SIG-M5 treated with dmso at 0.1 percent for 504 hours (cell line): ENCODE measurements at regions not wholly inside any gene's neighbourhood (a gene's known extent, or its start where the extent isn't known, plus 50 kb on each side); places are given as distances from the start of the nearest gene placed in this dataset.

Source experiments
- DNase-seq: peaks from one replicate; lab custom pipeline; 2025; ENCODE audit not compliant: unreplicated experiment; lab: John Stamatoyannopoulos, UW

- no peak for DNase-seq
These were observed 54.9 kb downstream of the NKX2-1 start for GRCh38 chr14:36465178-36465577.

DNA sequence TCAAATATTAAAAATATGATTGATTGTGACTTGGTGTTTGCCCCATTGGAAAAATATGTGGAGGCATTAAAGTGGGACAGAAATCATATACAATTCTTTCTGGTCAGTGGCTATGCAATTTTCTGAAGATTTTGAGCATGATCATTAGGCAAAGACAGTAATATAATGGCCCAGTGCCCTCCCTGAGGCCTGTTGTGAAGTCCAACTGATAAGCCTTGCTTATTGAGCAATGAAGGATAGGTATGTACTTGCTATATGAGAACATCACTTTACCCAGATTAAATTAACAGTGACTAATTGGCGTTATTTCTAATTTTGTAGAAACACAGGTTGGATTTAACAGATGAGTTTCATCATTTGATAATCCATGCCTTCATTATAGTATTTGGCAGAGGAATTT is 57.1 kb downstream of the NKX2-1 start:
- DNase-seq: no peak

- DNase-seq: no peak
These were observed 64.8 kb downstream of the NKX2-1 start for GRCh38 chr14:36455241-36455627.

GRCh38 chr14:36454599-36455240 is 65.3 kb downstream of the NKX2-1 start:
- no peak for DNase-seq

DNA sequence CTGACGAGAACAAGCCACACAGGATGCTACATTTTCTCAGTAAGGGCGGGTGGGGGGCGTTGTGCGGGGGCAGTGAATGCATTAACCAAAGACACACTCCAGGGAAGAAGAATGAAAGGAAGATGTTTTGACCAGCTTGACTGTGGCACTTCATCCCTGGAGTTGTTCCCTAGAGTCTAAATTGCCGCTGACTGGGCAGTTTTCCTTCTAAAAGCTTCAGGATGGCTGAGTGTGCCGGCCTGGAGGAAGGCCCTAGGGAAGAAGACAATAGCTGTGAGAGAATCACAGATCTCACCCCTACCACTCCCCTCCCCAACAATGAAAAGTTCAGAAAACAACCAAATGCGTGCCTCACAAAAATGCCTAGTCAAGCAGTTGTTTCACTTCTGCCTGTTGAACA is 67.2 kb downstream of the NKX2-1 start:
- no peak for DNase-seq

GRCh38 chr14:36451310-36452065 is 68.5 kb downstream of the NKX2-1 start:
- DNase-seq: no peak

GRCh38 chr14:36450550-36450949 is 69.5 kb downstream of the NKX2-1 start:
- DNase-seq: no peak

- DNase-seq: no peak
These were observed 70.1 kb downstream of the NKX2-1 start for GRCh38 chr14:36449903-36450302.

- DNase-seq: no peak
These were observed 76.7 kb downstream of the NKX2-1 start for GRCh38 chr14:36443374-36443773.

GRCh38 chr14:36442824-36443241 is 77.2 kb downstream of the NKX2-1 start:
- DNase-seq: no peak

DNA sequence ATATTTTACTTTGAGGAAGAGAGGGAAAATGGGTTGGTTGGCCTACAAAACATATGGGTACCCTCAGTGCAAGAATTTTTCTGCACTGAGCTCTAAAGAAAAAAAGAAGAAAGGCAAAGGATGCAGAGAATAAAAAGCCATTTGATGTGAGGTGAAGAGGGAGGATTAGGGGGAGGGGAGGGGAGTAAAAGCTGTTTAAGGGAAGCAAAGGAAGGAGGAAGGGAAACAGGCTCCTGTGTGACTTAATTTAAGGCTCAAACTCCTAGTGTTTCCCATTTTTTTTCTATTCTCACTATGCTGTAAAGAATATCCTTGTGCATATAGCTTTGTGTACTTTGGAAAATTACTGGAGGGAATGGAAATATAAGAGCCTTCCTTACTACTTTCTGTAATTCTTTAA is 78.7 kb downstream of the NKX2-1 start:
- no peak for DNase-seq

DNA sequence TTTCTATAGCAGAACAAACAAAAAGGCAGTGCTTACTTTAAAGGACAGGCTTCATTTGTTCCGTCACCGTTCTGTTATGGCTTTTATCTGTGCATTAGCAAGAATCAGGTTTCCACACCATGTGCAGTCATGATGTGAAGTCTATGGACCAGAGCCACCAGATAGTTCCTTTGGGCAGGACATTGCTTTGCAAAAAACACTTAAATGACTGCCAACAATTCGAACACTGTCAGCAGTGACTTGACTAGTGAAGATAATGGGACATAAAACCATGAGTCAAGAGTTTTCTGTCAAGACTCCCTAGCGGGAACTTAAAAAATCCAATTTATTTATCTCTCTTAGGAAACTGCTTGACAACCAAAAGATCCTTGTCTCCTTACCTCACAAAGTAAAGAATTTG is 80.3 kb downstream of the NKX2-1 start:
- no peak for DNase-seq

GRCh38 chr14:36438883-36439282 is 81.1 kb downstream of the NKX2-1 start:
- DNase-seq: no peak

GRCh38 chr14:36430662-36431084 is 89.4 kb downstream of the NKX2-1 start:
- no peak for DNase-seq

DNA sequence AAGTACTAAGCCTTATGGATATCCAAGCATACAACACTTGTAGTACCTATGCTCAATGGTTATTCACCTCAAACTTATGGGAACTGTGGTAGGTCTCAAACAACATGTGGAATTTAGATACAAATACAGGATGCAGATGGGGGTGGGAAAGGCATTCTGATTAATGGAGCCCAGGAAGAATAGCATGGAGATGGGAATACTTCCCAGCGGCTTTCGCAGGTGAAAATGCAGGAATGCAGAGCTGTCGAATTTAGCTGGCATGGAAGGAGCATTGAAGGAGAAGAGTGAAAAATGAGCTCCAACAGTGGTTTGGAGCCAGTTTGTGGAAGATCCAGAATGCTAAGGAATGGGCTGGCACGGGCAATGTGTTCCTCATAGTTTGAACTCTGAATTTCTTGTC is 89.9 kb downstream of the NKX2-1 start:
- no peak for DNase-seq

- no peak for DNase-seq
These were observed 90.3 kb downstream of the NKX2-1 start for GRCh38 chr14:36429692-36430091.

- no peak for DNase-seq
These were observed 91.7 kb downstream of the NKX2-1 start for GRCh38 chr14:36428350-36428749.

- DNase-seq: no peak
These were observed 93.2 kb downstream of the NKX2-1 start for GRCh38 chr14:36426836-36427235.

DNA sequence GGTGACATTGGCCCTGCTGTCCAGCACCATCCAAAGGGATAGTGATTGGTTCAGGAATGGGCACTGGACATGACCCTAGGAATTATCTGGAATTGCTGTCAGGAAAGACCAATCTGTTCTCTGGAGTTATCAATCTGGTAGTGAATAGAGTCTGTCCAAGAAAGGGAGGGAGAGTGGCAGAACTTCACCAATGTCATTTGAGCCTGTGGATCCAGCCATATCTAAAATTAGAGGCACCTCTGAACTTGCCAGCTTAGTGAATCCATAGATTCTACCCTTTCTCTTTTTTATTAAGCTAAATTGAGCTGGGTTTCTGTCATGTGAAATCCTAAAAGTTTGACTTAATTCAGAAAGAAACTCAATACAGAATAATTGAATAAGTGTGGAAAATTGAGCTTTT is 93.9 kb downstream of the NKX2-1 start:
- DNase-seq: no peak

- DNase-seq: no peak
These were observed 95.4 kb downstream of the NKX2-1 start for GRCh38 chr14:36424478-36425102.

- DNase-seq: no peak
These were observed 96.6 kb downstream of the NKX2-1 start for GRCh38 chr14:36423430-36423829.

GRCh38 chr14:36420149-36420687 is 99.8 kb upstream of the MBIP start:
- DNase-seq: no peak
